Natural killer cell (primary cell): ENCODE measurements at regions not wholly inside any gene's neighbourhood (a gene's known extent, or its start where the extent isn't known, plus 50 kb on each side); places are given as distances from the start of the nearest gene placed in this dataset.

Source experiments
- ATAC-seq, 3 donors: fragments of 150-1000 bp in 2 of 3; fragments of 200-7000 bp in 1 of 3; cut with Tn5 transposase; 1 replicate in 1 of 3; 2 replicates in 2 of 3; pipeline ENCODE4 v1.10.0; 2021; ENCODE audit warnings: mild to moderate bottlenecking in 2 of 3, moderate library complexity in 2 of 3
- DNase-seq, 2 donors: peaks; one replicate each; pipeline versions ENCODE4 v3.0.0 to v3.0.0-alpha.2; 2013 to 2021; ENCODE audit warnings: mixed read lengths in 1 of 2
- H3K27ac ChIP-seq: one replicate; pipeline ENCODE4 v1.5.1; 2013; ENCODE audit warnings: mild to moderate bottlenecking, low read length
- H3K27me3 ChIP-seq: one replicate; pipeline ENCODE4 v1.6.1; 2013; ENCODE audit warnings: low read length; ENCODE audit not compliant: control insufficient read depth, insufficient read depth
- H3K36me3 ChIP-seq: one replicate; pipeline ENCODE4 v1.6.1; 2013; ENCODE audit warnings: low read length; ENCODE audit not compliant: control insufficient read depth, insufficient read depth
- H3K4me1 ChIP-seq: one replicate; pipeline ENCODE4 v1.6.1; 2013; ENCODE audit warnings: low read length; ENCODE audit not compliant: control insufficient read depth, insufficient read depth
- H3K4me3 ChIP-seq: one replicate; pipeline ENCODE4 v1.5.1; 2013; ENCODE audit warnings: low read length
- H3K9me3 ChIP-seq: one replicate; pipeline ENCODE4 v1.6.1; 2013; ENCODE audit warnings: low read length; ENCODE audit not compliant: control insufficient read depth, insufficient read depth
- H3K27ac Mint-ChIP-seq, 2 donors: one replicate each; pipeline ENCODE4 v1.8.0; 2022; ENCODE audit warnings: mild to moderate bottlenecking in 2 of 2, mixed read lengths in 2 of 2, moderate library complexity in 1 of 2
- H3K27me3 Mint-ChIP-seq, 2 donors: one replicate each; pipeline ENCODE4 v1.8.0; 2022; ENCODE audit warnings: low read depth in 2 of 2, mixed read lengths in 2 of 2
- H3K36me3 Mint-ChIP-seq: one replicate; pipeline ENCODE4 v1.8.0; 2022; ENCODE audit warnings: mixed read lengths
- H3K4me1 Mint-ChIP-seq, 2 donors: one replicate each; pipeline ENCODE4 v1.8.0; 2022; ENCODE audit warnings: mixed read lengths in 2 of 2
- H3K4me3 Mint-ChIP-seq: one replicate; pipeline ENCODE4 v1.8.0; 2022; ENCODE audit warnings: mild to moderate bottlenecking, moderate library complexity, mixed read lengths
- H3K9me3 Mint-ChIP-seq, 2 donors: one replicate each; pipeline ENCODE4 v1.8.0; 2022; ENCODE audit warnings: mixed read lengths in 2 of 2
- CTCF ChIP-seq: fragments of 200-600 bp; IDR thresholded peaks from one replicate; pipeline ENCODE4 v1.8.0; 2022; ENCODE audit warnings: antibody characterized with exemption
- WGBS: methylation state at CpG from one replicate; pipeline ENCODE4 v1.1.7; 2013; ENCODE audit warnings: missing lambda C conversion rate; ENCODE audit not compliant: insufficient coverage; 5-methylcytosine and 5-hydroxymethylcytosine counted together
- intact Hi-C: fragments of 100-400 bp; cut with micrococcal nuclease; formaldehyde crosslinking; loops from one replicate; pipeline ENCODE4 v1.14.2; 2022

DNA sequence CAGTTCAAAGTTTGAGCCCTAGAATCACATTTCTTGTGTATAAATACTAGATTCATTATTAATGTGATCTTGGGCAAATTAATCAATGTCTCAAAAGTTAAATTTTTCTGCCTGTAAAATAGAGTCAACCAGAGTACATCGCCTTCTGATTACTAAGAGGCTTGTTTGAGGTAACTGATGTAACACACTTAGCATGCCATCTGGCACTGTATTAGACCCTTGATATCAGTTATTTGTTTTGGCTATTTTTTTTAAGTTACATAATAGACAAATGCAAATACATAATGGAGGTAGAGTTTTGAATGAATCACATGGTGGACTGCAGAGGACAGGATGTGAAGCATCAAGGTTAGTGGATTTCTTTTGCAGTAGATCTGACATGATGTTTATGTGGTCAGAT is 298.4 kb downstream of the ADGRL2 start:
- intact Hi-C loops: no loop called here
- H3K4me3 ChIP-seq: no peak overlapping the region
- whole genome bisulfite sequencing: 100% methylated on average over 1 of the region's 1 CpG

DNA sequence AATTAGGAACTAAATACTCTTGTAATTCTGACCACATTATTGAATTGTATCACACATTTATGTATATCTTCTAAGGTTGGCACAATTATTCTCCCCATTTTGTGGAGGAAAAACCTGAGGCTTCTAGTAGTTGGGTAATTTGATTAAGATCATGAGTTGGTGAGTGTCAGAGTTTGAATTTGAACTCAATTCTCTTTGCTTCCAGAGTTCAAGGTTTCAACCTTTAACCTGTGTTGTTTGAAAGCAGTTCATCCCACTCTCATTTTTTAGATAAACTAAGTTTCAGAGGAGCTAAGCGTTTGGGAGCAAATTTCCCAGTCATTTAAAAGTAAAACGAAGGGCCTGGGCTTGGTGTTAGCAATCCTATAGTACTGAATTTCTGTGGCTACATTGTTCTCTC is 293.4 kb downstream of the ADGRL2 start:
- Mint-ChIP-seq H3K4me3 (no peak overlapping the region), H3K4me1 (no peaks in the 10 kb centered on the region), H3K9me3 (no peaks in the 10 kb centered on the region), H3K27ac (no peak overlapping the region), H3K27me3 (no peaks in the 10 kb centered on the region), H3K36me3 (no peaks in the 10 kb centered on the region)
- Histone ChIP-seq H3K9me3 (no peaks in the 10 kb centered on the region), H3K27me3 (no peaks in the 10 kb centered on the region), H3K36me3 (no peaks in the 10 kb centered on the region), H3K4me3 (no peak overlapping the region), H3K4me1 (no peaks in the 10 kb centered on the region), H3K27ac (no peak overlapping the region)
- intact Hi-C loops: no loop called here
- WGBS: 87% methylated on average over 2 of the region's 2 CpGs
- DNase-seq: no peak
- ATAC-seq: no peak
- no peak for TF ChIP-seq CTCF

More for the DNA sequence above, 298.4 kb downstream of the ADGRL2 start:
- H3K9me3 ChIP-seq: no peaks in the 10 kb centered on the region
- Mint-ChIP-seq H3K27ac (no peak overlapping the region), H3K4me3 (no peak overlapping the region), H3K36me3 (no peaks in the 10 kb centered on the region), H3K9me3 (peaks cover 4 to 8% of the 10 kb centered on the region in 2 donors), H3K27me3 (no peaks in the 10 kb centered on the region), H3K4me1 (no peaks in the 10 kb centered on the region)
- H3K27ac ChIP-seq: no peak overlapping the region
- no peak for TF ChIP-seq CTCF
- no peaks in the 10 kb centered on the region for H3K27me3 ChIP-seq
- no peak for ATAC-seq
- no peaks in the 10 kb centered on the region for H3K4me1 ChIP-seq
- DNase-seq: no peak
- no peaks in the 10 kb centered on the region for H3K36me3 ChIP-seq

GRCh38 chr1:82091729-82092128 is 291.0 kb downstream of the ADGRL2 start:
- intact Hi-C loops: no loop called here

More at GRCh38 chr1:82091729-82092128, 291.0 kb downstream of the ADGRL2 start:
- Mint-ChIP-seq H3K27me3 (no peaks in the 10 kb centered on the region), H3K9me3 (no peaks in the 10 kb centered on the region), H3K4me3 (no peak overlapping the region), H3K27ac (no peak overlapping the region), H3K36me3 (no peaks in the 10 kb centered on the region), H3K4me1 (no peaks in the 10 kb centered on the region)
- Histone ChIP-seq H3K27me3 (no peaks in the 10 kb centered on the region), H3K27ac (no peak overlapping the region), H3K36me3 (no peaks in the 10 kb centered on the region), H3K9me3 (no peaks in the 10 kb centered on the region), H3K4me3 (no peak overlapping the region), H3K4me1 (no peaks in the 10 kb centered on the region)
- ATAC-seq: no peak
- no peak for DNase-seq
- WGBS: no CpG with 5 or more reads among the region's 2 CpGs
- TF ChIP-seq CTCF: no peak
